Endodermal cell (in vitro differentiated cells): ENCODE measurements at regions not wholly inside any gene's neighbourhood (a gene's known extent, or its start where the extent isn't known, plus 50 kb on each side); places are given as distances from the start of the nearest gene placed in this dataset.

Experiments
- DNase-seq: peaks from one replicate; pipeline ENCODE4 v3.0.0-alpha.2; 2017
- H3K27ac ChIP-seq: 2 replicates; pipeline ENCODE4 v1.5.1; 2013; ENCODE audit warnings: mild to moderate bottlenecking, low read depth, low read length, moderate library complexity
- H3K27me3 ChIP-seq: 2 replicates; pipeline ENCODE4 v1.6.1; 2013; ENCODE audit warnings: mild to moderate bottlenecking, low read length, moderate library complexity; ENCODE audit not compliant: insufficient read depth, control insufficient read depth, poor library complexity, severe bottlenecking
- H3K36me3 ChIP-seq: 2 replicates; pipeline ENCODE4 v1.7.0; 2013; ENCODE audit warnings: mild to moderate bottlenecking, low read length, moderate library complexity; ENCODE audit not compliant: control insufficient read depth, insufficient read depth
- H3K4me1 ChIP-seq: one replicate; pipeline ENCODE4 v1.7.0; 2013; ENCODE audit warnings: low read length; ENCODE audit not compliant: control insufficient read depth, insufficient read depth
- H3K4me3 ChIP-seq: 2 replicates; pipeline ENCODE4 v1.5.1; 2013; ENCODE audit warnings: mild to moderate bottlenecking, low read length, moderate library complexity
- H3K9ac ChIP-seq: 2 replicates; pipeline ENCODE4 v1.6.1; 2013; ENCODE audit warnings: mild to moderate bottlenecking, low read length, moderate library complexity; ENCODE audit not compliant: poor library complexity, severe bottlenecking; ENCODE audit errors: extremely low read depth
- H3K9me3 ChIP-seq: 2 replicates; pipeline ENCODE4 v1.6.1; 2013; ENCODE audit warnings: mild to moderate bottlenecking, low read length, moderate library complexity; ENCODE audit not compliant: control insufficient read depth
- H3K27ac Mint-ChIP-seq: 2 replicates; pipeline ENCODE4 v1.8.0; 2020; ENCODE audit warnings: mixed read lengths
- H3K27me3 Mint-ChIP-seq: 2 replicates; pipeline ENCODE4 v1.8.0; 2021; ENCODE audit warnings: mild to moderate bottlenecking, mixed read lengths; ENCODE audit not compliant: insufficient read depth
- H3K36me3 Mint-ChIP-seq: 2 replicates; pipeline ENCODE4 v1.8.0; 2020; ENCODE audit warnings: low read depth, mixed read lengths
- H3K4me1 Mint-ChIP-seq: 2 replicates; pipeline ENCODE4 v1.8.0; 2020; ENCODE audit warnings: mixed read lengths
- H3K4me3 Mint-ChIP-seq: 2 replicates; pipeline ENCODE4 v1.8.0; 2020; ENCODE audit warnings: mild to moderate bottlenecking, moderate library complexity, mixed read lengths
- H3K9me3 Mint-ChIP-seq: 2 replicates; pipeline ENCODE4 v1.8.0; 2020; ENCODE audit warnings: mild to moderate bottlenecking, mixed read lengths
- CTCF ChIP-seq: fragments of 200-600 bp; sonication (generic); conservative IDR thresholded peaks from 2 replicates; pipeline ENCODE4 v1.5.0; 2021; ENCODE audit warnings: antibody characterized with exemption, mild to moderate bottlenecking
- WGBS, 2 experiments: methylation state at CpG; one replicate each; pipeline versions ENCODE4 v1.1.5 to v1.1.7; 2013; ENCODE audit warnings: missing lambda C conversion rate in 2 of 2, mixed read lengths in 1 of 2; ENCODE audit not compliant: insufficient coverage in 1 of 2, insufficient read length in 1 of 2; 5-methylcytosine and 5-hydroxymethylcytosine counted together

- no peaks in the 10 kb centered on the region for H3K9me3 Mint-ChIP-seq
- H3K9ac ChIP-seq = no peak overlapping the region
- peaks cover 6% of the 10 kb centered on the region for H3K4me1 ChIP-seq
- H3K4me3 Mint-ChIP-seq = no peak overlapping the region
- no peak overlapping the region for H3K27ac ChIP-seq
- no peak overlapping the region for H3K4me3 ChIP-seq
- H3K27me3 Mint-ChIP-seq = peaks cover 62% of the 10 kb centered on the region
- no peaks in the 10 kb centered on the region for H3K36me3 ChIP-seq
- H3K36me3 Mint-ChIP-seq = no peaks in the 10 kb centered on the region
- peaks cover 79% of the 10 kb centered on the region for H3K27me3 ChIP-seq
- TF ChIP-seq CTCF = no peak
- no peak overlapping the region for H3K27ac Mint-ChIP-seq
- WGBS, 2 experiments = 73 to 89% methylated on average over 2 to 4 of the region's 4 CpGs
- peaks cover 23% of the 10 kb centered on the region for H3K4me1 Mint-ChIP-seq
- no peak for DNase-seq
- no peaks in the 10 kb centered on the region for H3K9me3 ChIP-seq
These were observed 63.7 kb upstream of the NKX2-2 start for GRCh38 chr20:21577551-21577950.

GRCh38 chr20:21575981-21576740, 62.3 kb upstream of the NKX2-2 start:
- no peaks in the 10 kb centered on the region for H3K9me3 Mint-ChIP-seq
- H3K27me3 ChIP-seq = peaks cover 65% of the 10 kb centered on the region
- H3K36me3 ChIP-seq = no peaks in the 10 kb centered on the region
- H3K27ac Mint-ChIP-seq = no peak overlapping the region
- no peak overlapping the region for H3K4me3 Mint-ChIP-seq
- H3K4me3 ChIP-seq = no peak overlapping the region
- H3K4me1 ChIP-seq = peaks cover 9% of the 10 kb centered on the region
- peaks cover 49% of the 10 kb centered on the region for H3K27me3 Mint-ChIP-seq
- no peaks in the 10 kb centered on the region for H3K9me3 ChIP-seq
- no peak overlapping the region for H3K27ac ChIP-seq
- DNase-seq = no peak
- no peak for TF ChIP-seq CTCF
- no peaks in the 10 kb centered on the region for H3K36me3 Mint-ChIP-seq
- 74% methylated on average over 5 of the region's 5 CpGs; no CpG with 5 or more reads in 1 of the 2 experiments for WGBS, 2 experiments
- peaks cover 23% of the 10 kb centered on the region for H3K4me1 Mint-ChIP-seq
- no peak overlapping the region for H3K9ac ChIP-seq

- Histone ChIP-seq H3K4me1 (peaks cover 9% of the 10 kb centered on the region), H3K4me3 (no peak overlapping the region), H3K27me3 (peaks cover 57% of the 10 kb centered on the region), H3K9me3 (no peaks in the 10 kb centered on the region), H3K9ac (no peak overlapping the region), H3K27ac (no peak overlapping the region), H3K36me3 (no peaks in the 10 kb centered on the region)
- no peaks in the 10 kb centered on the region for H3K9me3 Mint-ChIP-seq
- 86 to 100% methylated on average over 2 to 3 of the region's 3 CpGs for WGBS, 2 experiments
- no peak overlapping the region for H3K4me3 Mint-ChIP-seq
- no peak overlapping the region for H3K27ac Mint-ChIP-seq
- DNase-seq = no peak
- no peak for TF ChIP-seq CTCF
- peaks cover 16% of the 10 kb centered on the region for H3K4me1 Mint-ChIP-seq
- H3K36me3 Mint-ChIP-seq = no peaks in the 10 kb centered on the region
- peaks cover 42% of the 10 kb centered on the region for H3K27me3 Mint-ChIP-seq
These were observed 61.3 kb upstream of the NKX2-2 start for GRCh38 chr20:21575167-21575566.
